PC-3 (cell line): ENCODE measurements at regions not wholly inside any gene's neighbourhood (a gene's known extent, or its start where the extent isn't known, plus 50 kb on each side); places are given as distances from the start of the nearest gene placed in this dataset.

ENCODE experiments used
- ATAC-seq: fragments of 200-7000 bp; cut with Tn5 transposase; 2 replicates; pipeline ENCODE4 v1.9.1; 2020; ENCODE audit warnings: mild to moderate bottlenecking, moderate library complexity
- BruUV-seq: library from RNA; stranded (reverse); fragments of 400-500 nt; replicated peaks from 2 replicates; lab custom pipeline; 2021; lab: Mats Ljungman, UMichigan
- CTCF ChIA-PET: fragments of 300-600 bp; sonication (Branson Sonifier 250); formaldehyde crosslinking; loops from one replicate; lab custom pipeline; 2022; ENCODE audit warnings: antibody characterized with exemption; lab: Charles Lee
- POLR2A ChIA-PET: fragments of 300-600 bp; sonication (Branson Sonifier 250); formaldehyde crosslinking; loops from one replicate; lab custom pipeline; 2022; ENCODE audit warnings: antibody characterized with exemption; ENCODE audit not compliant: unreplicated experiment; lab: Charles Lee
- DNase-seq: peaks from one replicate; pipeline ENCODE4 v3.0.0-alpha.2; 2015
- H2AFZ ChIP-seq: fragments of 300-600 bp; sonication (generic); 2 replicates; pipeline ENCODE4 v1.6.0; 2016; ENCODE audit warnings: antibody characterized with exemption, low read length
- H3F3A ChIP-seq: fragments of 300-600 bp; sonication (generic); one replicate; pipeline ENCODE4 v1.6.0; 2017; ENCODE audit warnings: antibody characterized with exemption, low read length, control low read depth, mild to moderate bottlenecking; ENCODE audit not compliant: unreplicated experiment
- H3K27ac ChIP-seq: fragments of 300-600 bp; sonication (generic); 2 replicates; pipeline ENCODE4 v1.5.1; 2016; ENCODE audit warnings: mild to moderate bottlenecking, low read length
- H3K27me3 ChIP-seq: fragments of 300-600 bp; sonication (generic); 2 replicates; pipeline ENCODE4 v1.6.1; 2016; ENCODE audit warnings: low read length, mixed read lengths
- H3K36me3 ChIP-seq: fragments of 300-600 bp; sonication (generic); 2 replicates; pipeline ENCODE4 v1.6.1; 2016; ENCODE audit warnings: low read depth, mixed run types, low read length, mixed read lengths
- H3K4me1 ChIP-seq: fragments of 300-600 bp; sonication (generic); 2 replicates; pipeline ENCODE4 v1.5.1; 2016; ENCODE audit warnings: low read length; ENCODE audit not compliant: insufficient read depth
- H3K4me2 ChIP-seq: fragments of 300-600 bp; sonication (generic); 2 replicates; pipeline ENCODE4 v1.6.0; 2016; ENCODE audit warnings: low read length
- H3K4me3 ChIP-seq: fragments of 300-600 bp; sonication (generic); 2 replicates; pipeline ENCODE4 v1.5.1; 2016; ENCODE audit warnings: mild to moderate bottlenecking, low read length, mixed read lengths
- H3K79me2 ChIP-seq: fragments of 300-600 bp; sonication (generic); 2 replicates; pipeline ENCODE4 v1.6.1; 2017; ENCODE audit warnings: low read length, mixed read lengths
- H3K9ac ChIP-seq: fragments of 300-600 bp; sonication (generic); 2 replicates; pipeline ENCODE4 v1.6.0; 2016; ENCODE audit warnings: mild to moderate bottlenecking, low read length
- H3K9me2 ChIP-seq: fragments of 300-600 bp; sonication (generic); replicated peaks from 2 replicates; pipeline ENCODE4 v1.6.1; 2016; ENCODE audit warnings: mixed run types, low read length, mixed read lengths
- H3K9me3 ChIP-seq: fragments of 300-600 bp; sonication (generic); 2 replicates; pipeline ENCODE4 v1.6.1; 2016; ENCODE audit warnings: low read length, mixed read lengths
- H4K20me1 ChIP-seq: fragments of 300-600 bp; sonication (generic); 2 replicates; pipeline ENCODE4 v1.6.1; 2016; ENCODE audit warnings: low read length, mixed read lengths
- CTCF ChIP-seq: fragments of 300-600 bp; sonication (generic); conservative IDR thresholded peaks from 2 replicates; pipeline ENCODE4 v1.5.1; 2017; ENCODE audit warnings: antibody characterized with exemption, low read depth, mild to moderate bottlenecking, low read length
- EZH2 ChIP-seq: fragments of 300-600 bp; sonication (generic); IDR thresholded peaks from one replicate; pipeline ENCODE4 v1.6.1; 2017; ENCODE audit warnings: antibody characterized with exemption, mild to moderate bottlenecking, low read length; ENCODE audit not compliant: unreplicated experiment
- EZH2phosphoT487 ChIP-seq: fragments of 300-600 bp; sonication (generic); IDR thresholded peaks from 2 replicates; pipeline ENCODE4 v1.6.1; 2018; ENCODE audit warnings: mild to moderate bottlenecking, antibody characterized with exemption, low read length, borderline replicate concordance
- intact Hi-C: fragments of 100-400 bp; cut with micrococcal nuclease; formaldehyde crosslinking; loops from 2 replicates; pipeline ENCODE4 v1.9.0; 2023

DNA sequence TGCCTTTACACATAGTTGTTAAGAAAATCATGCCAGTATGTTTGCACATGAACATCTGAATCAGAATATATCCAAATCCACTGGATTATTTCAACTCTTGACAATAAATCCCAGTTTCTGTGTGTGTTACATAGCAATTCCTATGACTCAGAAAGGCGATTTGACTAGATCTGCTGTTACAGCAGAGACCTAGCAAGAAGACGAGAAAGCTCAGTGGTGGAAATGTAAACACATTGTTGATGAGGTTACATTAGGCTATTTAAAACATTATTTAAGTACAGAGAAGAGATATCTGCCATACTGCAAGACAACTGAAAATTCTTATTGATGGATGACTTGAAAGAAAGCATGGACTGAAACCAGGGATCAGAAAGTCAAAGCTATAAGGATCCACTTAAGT, 73.0 kb upstream of the SMIM21 start:
- H3K9ac ChIP-seq: no peak overlapping the region
- no peak for TF ChIP-seq CTCF
- no peak for TF ChIP-seq EZH2phosphoT487
- TF ChIP-seq EZH2: no peak
- H3K27ac ChIP-seq: no peak overlapping the region
- ChIA-PET POLR2A (no interaction called here), CTCF (no interaction called here)
- H3K9me3 ChIP-seq: no peaks in the 10 kb centered on the region
- no peak overlapping the region for H3K4me2 ChIP-seq
- H3K36me3 ChIP-seq: no peaks in the 10 kb centered on the region
- no TSS peak for BruUV-seq
- no peaks in the 10 kb centered on the region for H3K4me1 ChIP-seq
- no peak overlapping the region for H3K4me3 ChIP-seq
- no peaks in the 10 kb centered on the region for H3F3A ChIP-seq
- no peaks in the 10 kb centered on the region for H4K20me1 ChIP-seq
- ATAC-seq (no peak), DNase-seq (no peak)
- intact Hi-C loops: no loop called here
- H2AFZ ChIP-seq: no peak overlapping the region
- peaks cover 78% of the 10 kb centered on the region for H3K27me3 ChIP-seq
- no peaks in the 10 kb centered on the region for H3K9me2 ChIP-seq
- H3K79me2 ChIP-seq: no peaks in the 10 kb centered on the region

DNA sequence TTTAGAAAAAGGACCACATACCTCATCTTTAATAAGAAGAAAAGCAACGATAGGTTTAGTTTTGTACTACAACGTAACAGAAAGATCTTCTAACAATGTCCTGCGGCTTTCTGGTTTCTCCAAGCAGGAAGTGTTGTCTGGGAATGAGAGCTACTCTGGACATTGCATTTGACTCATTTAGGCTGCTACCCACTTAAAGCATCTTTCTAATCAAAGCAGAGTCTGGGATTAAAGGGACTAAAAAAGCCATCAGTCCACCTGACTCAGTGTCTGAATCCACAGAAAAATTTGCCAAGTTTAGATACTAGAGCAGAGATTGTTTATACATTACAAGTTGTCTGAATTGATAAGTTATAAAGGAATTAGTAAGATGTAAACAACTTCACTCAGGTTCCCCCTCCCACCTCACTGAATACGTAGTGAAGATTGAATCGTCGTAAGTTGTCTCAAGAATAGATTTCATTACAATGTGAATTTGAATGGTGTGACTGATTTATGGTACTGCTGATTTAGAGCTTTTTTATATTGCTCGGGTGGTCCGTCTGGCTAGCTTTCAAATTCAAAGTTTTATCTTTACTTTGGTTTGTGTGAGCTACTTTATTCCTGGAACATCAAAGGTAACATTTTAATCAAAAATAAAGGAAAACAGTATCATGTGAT, 70.2 kb upstream of the SMIM21 start:
- Histone ChIP-seq H3K9me3 (no peaks in the 10 kb centered on the region), H3K4me3 (no peak overlapping the region), H3K4me1 (no peaks in the 10 kb centered on the region), H3K36me3 (no peaks in the 10 kb centered on the region), H3K4me2 (no peak overlapping the region), H3K27ac (no peak overlapping the region), H3K79me2 (no peaks in the 10 kb centered on the region), H4K20me1 (no peaks in the 10 kb centered on the region), H3K9me2 (no peaks in the 10 kb centered on the region), H3K27me3 (peaks cover 55% of the 10 kb centered on the region), H2AFZ (no peak overlapping the region), H3F3A (no peaks in the 10 kb centered on the region), H3K9ac (no peak overlapping the region)
- no peak for DNase-seq
- BruUV-seq: no TSS peak
- no peak for ATAC-seq
- CTCF ChIA-PET: interaction anchor here (0.6 kb wide), 1 partner anchor 103 kb away, joined by 4 read pairs; no protein-coding TSS in a partner anchor
- POLR2A ChIA-PET: no interaction called here
- no peak for TF ChIP-seq EZH2phosphoT487
- TF ChIP-seq CTCF: no peak
- no peak for TF ChIP-seq EZH2
- intact Hi-C loops: no loop called here

DNA sequence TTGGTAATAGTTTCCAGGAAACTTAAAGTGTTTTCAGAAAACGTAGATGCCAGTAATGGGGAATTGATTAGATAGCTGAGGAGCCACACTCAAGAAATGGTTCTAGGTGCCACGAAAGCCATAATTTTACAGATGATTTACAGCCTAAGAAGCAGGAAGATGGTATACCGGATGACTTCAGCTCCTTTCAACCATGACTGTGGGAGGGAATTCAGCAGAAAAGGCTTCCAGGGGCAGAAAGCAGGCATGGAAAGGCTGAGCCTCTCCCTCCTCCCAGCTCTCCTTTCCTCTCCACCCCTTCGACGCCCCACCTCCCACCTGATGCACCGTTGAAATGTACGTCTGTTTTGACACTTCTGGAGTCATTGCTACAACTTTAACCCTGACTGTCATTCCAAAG, 68.6 kb upstream of the SMIM21 start:
- Histone ChIP-seq H3K27ac (no peak overlapping the region), H3K9me2 (no peaks in the 10 kb centered on the region), H3K79me2 (no peaks in the 10 kb centered on the region), H3K9me3 (no peaks in the 10 kb centered on the region), H3K4me1 (peaks cover 4% of the 10 kb centered on the region; the same call in 1 of the 2 replicates), H3K27me3 (peaks cover 47% of the 10 kb centered on the region), H3K4me2 (no peak overlapping the region), H3K36me3 (no peaks in the 10 kb centered on the region), H4K20me1 (no peaks in the 10 kb centered on the region), H3K9ac (no peak overlapping the region), H3K4me3 (no peak overlapping the region), H3F3A (no peaks in the 10 kb centered on the region), H2AFZ (no peak overlapping the region)
- DNase-seq (no peak), ATAC-seq (no peak)
- CTCF ChIA-PET: no interaction called here
- no TSS peak for BruUV-seq
- intact Hi-C loops: no loop called here
- POLR2A ChIA-PET: no interaction called here
- no peak for TF ChIP-seq EZH2
- no peak for TF ChIP-seq EZH2phosphoT487
- TF ChIP-seq CTCF: no peak
